A673 (cell line): ENCODE measurements at regions not wholly inside any gene's neighbourhood (a gene's known extent, or its start where the extent isn't known, plus 50 kb on each side); places are given as distances from the start of the nearest gene placed in this dataset.

Experiments
- BruUV-seq: library from RNA; stranded (reverse); fragments of 400-500 nt; replicated peaks from 2 replicates; lab custom pipeline; 2021; lab: Mats Ljungman, UMichigan
- CTCF ChIA-PET: fragments of 300-600 bp; sonication (Branson Sonifier 250); formaldehyde crosslinking; loops from one replicate; lab custom pipeline; 2022; ENCODE audit warnings: antibody characterized with exemption; lab: Charles Lee
- POLR2A ChIA-PET: fragments of 300-600 bp; sonication (Branson Sonifier 250); formaldehyde crosslinking; loops from one replicate; lab custom pipeline; 2022; ENCODE audit warnings: antibody characterized with exemption; ENCODE audit not compliant: low non-redundant PET; lab: Charles Lee
- DNase-seq: peaks from one replicate; pipeline ENCODE4 v3.0.0-alpha.2; 2015; ENCODE audit warnings: low spot score
- H3K27ac ChIP-seq: fragments of 200-600 bp; sonication (generic); 2 replicates; pipeline ENCODE4 v1.5.1; 2016; ENCODE audit warnings: mixed run types, low read depth, mild to moderate bottlenecking, mixed read lengths, antibody characterized with exemption, low read length; ENCODE audit not compliant: poor library complexity, severe bottlenecking
- H3K27me3 ChIP-seq: fragments of 200-600 bp; sonication (generic); replicated peaks from 2 replicates; pipeline ENCODE4 v1.6.1; 2017; ENCODE audit warnings: mixed run types, low read depth, mild to moderate bottlenecking, mixed read lengths, antibody characterized with exemption, low read length; ENCODE audit not compliant: insufficient read depth, poor library complexity
- H3K36me3 ChIP-seq: fragments of 200-600 bp; sonication (generic); 2 replicates; pipeline ENCODE4 v1.6.1; 2016; ENCODE audit warnings: mixed run types, mild to moderate bottlenecking, mixed read lengths, antibody characterized with exemption, low read length; ENCODE audit not compliant: insufficient read depth, poor library complexity, severe bottlenecking
- H3K4me1 ChIP-seq: fragments of 200-600 bp; sonication (generic); 2 replicates; pipeline ENCODE4 v1.6.1; 2017; ENCODE audit warnings: mixed run types, mild to moderate bottlenecking, mixed read lengths, antibody characterized with exemption, low read length; ENCODE audit not compliant: insufficient read depth, poor library complexity, severe bottlenecking
- H3K4me3 ChIP-seq: fragments of 200-600 bp; sonication (generic); 2 replicates; pipeline ENCODE4 v1.5.1; 2016; ENCODE audit warnings: low read depth, mixed run types, mild to moderate bottlenecking, mixed read lengths, low read length; ENCODE audit not compliant: poor library complexity, severe bottlenecking
- H3K9me3 ChIP-seq: fragments of 200-600 bp; sonication (generic); 2 replicates; pipeline ENCODE4 v1.6.1; 2016; ENCODE audit warnings: mixed run types, low read depth, mild to moderate bottlenecking, mixed read lengths, antibody characterized with exemption, low read length; ENCODE audit not compliant: poor library complexity, severe bottlenecking
- EZH2 ChIP-seq: fragments of 200-600 bp; sonication (generic); IDR thresholded peaks from 2 replicates; pipeline ENCODE4 v1.6.1; 2017; ENCODE audit warnings: borderline replicate concordance, low read depth, mild to moderate bottlenecking, mixed read lengths, antibody characterized with exemption, low read length; ENCODE audit not compliant: poor library complexity, severe bottlenecking
- intact Hi-C: fragments of 100-400 bp; cut with micrococcal nuclease; formaldehyde crosslinking; loops from one replicate; pipeline ENCODE4 v1.10.0; 2022; ENCODE audit not compliant: unreplicated experiment
- TF ChIP-seq, protein P1 (sequence below): fragments of 300-800, 200-600 bp; sonication (generic); conservative IDR thresholded peaks from 2 replicates; pipeline ENCODE4 v1.5.1; 2017; ENCODE audit warnings: low read depth, mild to moderate bottlenecking, antibody characterized with exemption, low read length, moderate library complexity, mixed read lengths

DNA sequence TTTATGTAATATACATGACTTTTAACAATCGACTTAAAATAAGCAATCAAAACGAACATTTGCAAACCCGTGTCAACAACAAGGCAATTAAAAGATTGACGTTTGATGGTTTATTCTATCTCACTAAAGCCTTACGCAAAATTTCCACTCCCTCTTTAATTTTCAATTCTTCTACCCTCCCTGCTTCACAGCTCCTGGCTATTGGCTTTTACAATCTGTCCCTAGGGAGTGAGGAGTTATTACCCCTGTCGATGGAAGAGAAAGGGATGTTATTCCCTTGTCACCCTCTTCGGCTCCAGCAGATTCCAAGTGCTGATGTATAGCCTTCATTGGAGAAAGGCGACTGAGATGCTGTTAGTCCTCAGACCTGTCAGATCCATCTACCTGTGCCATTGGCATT is 161.3 kb downstream of the ZNF281 start:
- no TSS peak for BruUV-seq
- ChIA-PET CTCF (interaction anchor here (0.6 kb wide), 1 partner anchor 105 kb away, joined by 8 read pairs; no protein-coding TSS in a partner anchor), POLR2A (interaction anchor here (0.5 kb wide), 1 partner anchor 208 kb away, joined by 3 read pairs; no protein-coding TSS in a partner anchor)

DNA sequence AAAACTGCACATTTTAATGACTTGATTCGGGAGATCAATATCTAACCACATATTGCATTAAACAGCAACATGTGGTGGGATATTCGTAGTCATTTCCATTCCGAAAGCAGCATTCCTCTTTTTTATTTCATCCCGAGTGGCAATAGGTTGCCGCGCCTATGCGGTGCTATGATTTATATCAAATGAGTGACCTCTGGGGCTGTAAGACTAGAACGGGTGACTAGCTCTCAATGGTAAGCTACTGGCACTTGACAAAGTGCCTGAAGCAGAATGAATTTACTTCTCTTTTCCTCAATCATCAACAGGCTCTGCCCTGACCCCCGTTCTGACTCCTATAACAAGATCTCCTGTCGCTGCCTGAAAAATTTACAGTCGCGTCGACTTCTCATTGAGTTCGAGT is 162.3 kb downstream of the ZNF281 start:
- intact Hi-C loops = no loop called here
- CTCF ChIA-PET = no interaction called here

More for the DNA sequence above, 161.3 kb downstream of the ZNF281 start:
- no peaks in the 10 kb centered on the region for H3K9me3 ChIP-seq
- no peaks in the 10 kb centered on the region for H3K36me3 ChIP-seq
- no peak overlapping the region for H3K27ac ChIP-seq
- H3K4me1 ChIP-seq = no peaks in the 10 kb centered on the region
- H3K27me3 ChIP-seq = no peaks in the 10 kb centered on the region
- H3K4me3 ChIP-seq = no peak overlapping the region
- TF ChIP-seq EZH2 = no peak
- TF ChIP-seq, protein P1, sequence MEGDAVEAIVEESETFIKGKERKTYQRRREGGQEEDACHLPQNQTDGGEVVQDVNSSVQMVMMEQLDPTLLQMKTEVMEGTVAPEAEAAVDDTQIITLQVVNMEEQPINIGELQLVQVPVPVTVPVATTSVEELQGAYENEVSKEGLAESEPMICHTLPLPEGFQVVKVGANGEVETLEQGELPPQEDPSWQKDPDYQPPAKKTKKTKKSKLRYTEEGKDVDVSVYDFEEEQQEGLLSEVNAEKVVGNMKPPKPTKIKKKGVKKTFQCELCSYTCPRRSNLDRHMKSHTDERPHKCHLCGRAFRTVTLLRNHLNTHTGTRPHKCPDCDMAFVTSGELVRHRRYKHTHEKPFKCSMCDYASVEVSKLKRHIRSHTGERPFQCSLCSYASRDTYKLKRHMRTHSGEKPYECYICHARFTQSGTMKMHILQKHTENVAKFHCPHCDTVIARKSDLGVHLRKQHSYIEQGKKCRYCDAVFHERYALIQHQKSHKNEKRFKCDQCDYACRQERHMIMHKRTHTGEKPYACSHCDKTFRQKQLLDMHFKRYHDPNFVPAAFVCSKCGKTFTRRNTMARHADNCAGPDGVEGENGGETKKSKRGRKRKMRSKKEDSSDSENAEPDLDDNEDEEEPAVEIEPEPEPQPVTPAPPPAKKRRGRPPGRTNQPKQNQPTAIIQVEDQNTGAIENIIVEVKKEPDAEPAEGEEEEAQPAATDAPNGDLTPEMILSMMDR = no peak
- intact Hi-C loops = no loop called here
- no peak for DNase-seq

DNA sequence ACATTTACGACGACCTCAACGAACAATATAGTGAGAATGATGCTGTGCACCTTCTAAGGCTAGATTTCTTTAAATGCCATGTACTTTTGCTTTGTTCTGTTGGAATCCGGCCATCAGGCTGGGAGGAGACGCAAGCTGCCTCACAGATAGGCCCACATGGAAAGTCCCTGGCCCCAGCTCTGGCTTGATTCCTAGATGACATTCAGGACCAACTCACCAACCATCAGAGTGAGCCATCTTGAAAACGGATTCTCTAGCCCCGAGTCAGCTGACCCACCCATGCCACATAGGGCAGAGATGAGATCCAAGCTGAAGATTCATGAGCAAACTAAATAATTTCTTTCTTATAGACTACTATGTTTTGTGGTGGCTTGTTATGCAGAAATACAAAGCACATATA is 164.4 kb downstream of the ZNF281 start:
- Histone ChIP-seq H3K36me3 (no peaks in the 10 kb centered on the region), H3K27me3 (no peaks in the 10 kb centered on the region), H3K27ac (no peak overlapping the region), H3K4me1 (peaks cover 18% of the 10 kb centered on the region), H3K9me3 (no peaks in the 10 kb centered on the region), H3K4me3 (no peak overlapping the region)
- POLR2A ChIA-PET = no interaction called here
- intact Hi-C loops = no loop called here
- no TSS peak for BruUV-seq
- TF ChIP-seq EZH2 = no peak
- TF ChIP-seq, protein P1 = no peak
- no peak for DNase-seq
- CTCF ChIA-PET = no interaction called here

More for the DNA sequence above, 162.3 kb downstream of the ZNF281 start:
- H3K27ac ChIP-seq = no peak overlapping the region
- no peaks in the 10 kb centered on the region for H3K27me3 ChIP-seq
- H3K9me3 ChIP-seq = no peaks in the 10 kb centered on the region
- TF ChIP-seq, protein P1 = no peak
- no peak for TF ChIP-seq EZH2
- BruUV-seq = no TSS peak
- no peak for DNase-seq
- POLR2A ChIA-PET = no interaction called here
- H3K4me3 ChIP-seq = no peak overlapping the region
- H3K4me1 ChIP-seq = peaks cover 4% of the 10 kb centered on the region
- H3K36me3 ChIP-seq = no peaks in the 10 kb centered on the region
